C4-2B (cell line): ENCODE measurements at regions not wholly inside any gene's neighbourhood (a gene's known extent, or its start where the extent isn't known, plus 50 kb on each side); places are given as distances from the start of the nearest gene placed in this dataset.

Experiments
- CTCF ChIP-seq: fragments of 450-650 bp; conservative IDR thresholded peaks from 2 replicates; pipeline ENCODE4 v1.5.1; 2017; ENCODE audit warnings: mild to moderate bottlenecking
- ZFX ChIP-seq: fragments of 450-650 bp; IDR thresholded peaks from 2 replicates; pipeline ENCODE4 v1.6.1; 2017

- TF ChIP-seq CTCF (no peak), ZFX (no peak)
These were observed 57.6 kb upstream of the MRPS22 start for GRCh38 chr3:139286241-139286640.
